A673 (cell line): ENCODE measurements at regions not wholly inside any gene's neighbourhood (a gene's known extent, or its start where the extent isn't known, plus 50 kb on each side); places are given as distances from the start of the nearest gene placed in this dataset.

ENCODE experiments used
- CTCF ChIP-seq: fragments of 300-800, 200-600 bp; sonication (generic); conservative IDR thresholded peaks from 2 replicates; pipeline ENCODE4 v1.5.1; 2017; ENCODE audit warnings: low read depth, mild to moderate bottlenecking, antibody characterized with exemption, low read length, moderate library complexity, mixed read lengths
- EZH2 ChIP-seq: fragments of 200-600 bp; sonication (generic); IDR thresholded peaks from 2 replicates; pipeline ENCODE4 v1.6.1; 2017; ENCODE audit warnings: borderline replicate concordance, low read depth, mild to moderate bottlenecking, mixed read lengths, antibody characterized with exemption, low read length; ENCODE audit not compliant: poor library complexity, severe bottlenecking

GRCh38 chr10:4150676-4151075 lies 365.7 kb upstream of the KLF6 start:
- TF ChIP-seq CTCF (no peak), EZH2 (no peak)
